GM18907 (cell line): ENCODE measurements at regions not wholly inside any gene's neighbourhood (a gene's known extent, or its start where the extent isn't known, plus 50 kb on each side); places are given as distances from the start of the nearest gene placed in this dataset.
"Not testable (repeated sequence)": the region's sequence is repeated elsewhere in the genome, so short reads cannot be mapped to it uniquely, and the experiment has no call there.

Experiments used
- ATAC-seq: cut with Tn5 transposase; IDR thresholded peaks from one replicate; pipeline ENCODE4 v1.9.1; 2021; ENCODE audit warnings: mild to moderate bottlenecking, moderate library complexity; ENCODE audit not compliant: unreplicated experiment

DNA sequence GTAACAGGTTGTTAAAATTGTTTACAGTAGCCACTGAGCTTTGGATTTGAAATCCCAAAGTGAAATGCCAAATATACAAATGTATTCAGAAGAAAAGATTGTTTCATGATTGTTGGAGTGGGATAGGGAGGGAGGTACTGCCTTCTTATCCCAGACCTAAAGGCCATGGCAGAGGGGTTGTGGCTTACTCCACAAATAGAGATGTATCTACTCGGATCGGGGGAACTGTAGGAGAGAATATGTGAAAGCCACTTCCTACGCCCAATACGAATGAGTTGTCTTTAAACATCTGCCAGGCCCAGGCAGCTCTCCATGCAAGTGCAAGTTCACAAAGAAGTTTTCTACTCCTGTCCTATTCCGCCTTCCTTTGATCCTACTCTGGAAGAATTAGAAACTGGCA is 150.2 kb upstream of the PRSS12 start:
- ATAC-seq, result not testable (repeated sequence)

DNA sequence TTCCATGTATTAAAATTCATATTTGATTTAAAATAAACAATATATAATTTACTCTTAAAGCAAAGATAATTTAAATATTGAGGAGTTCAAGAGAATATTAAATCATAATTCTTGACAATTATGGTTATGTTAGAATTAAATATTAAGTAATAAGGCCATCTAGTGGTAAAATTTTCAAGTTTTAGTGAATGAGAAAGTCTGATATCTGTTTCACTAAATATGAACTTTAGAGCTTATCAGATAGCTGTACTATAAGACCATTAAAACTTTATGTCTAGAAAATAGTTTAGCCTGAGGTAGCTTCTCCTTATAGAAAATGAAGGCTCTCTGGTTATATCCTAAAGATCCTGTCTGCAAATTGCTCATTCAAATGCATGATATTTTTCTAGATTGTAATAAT is 152.1 kb upstream of the PRSS12 start:
- not testable (repeated sequence) for ATAC-seq

DNA sequence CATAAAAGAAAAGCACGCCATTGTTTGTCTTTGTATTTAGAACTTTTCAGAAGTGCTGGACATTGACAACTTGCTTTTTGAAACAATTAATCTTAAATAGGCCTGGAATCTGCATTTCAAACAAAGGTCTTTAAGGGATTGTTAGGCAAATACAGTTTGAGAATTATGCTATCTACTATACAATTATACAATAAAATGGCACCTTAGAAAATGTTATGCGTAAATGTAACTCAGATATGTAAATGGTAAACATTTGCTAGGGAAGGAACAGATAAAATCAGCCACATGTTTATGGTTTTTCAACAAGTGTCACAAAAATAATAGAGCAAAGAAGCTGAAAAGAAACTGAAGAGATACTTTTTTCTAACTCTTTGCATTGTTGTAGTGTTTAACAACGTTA is 152.7 kb upstream of the PRSS12 start:
- ATAC-seq, result not testable (repeated sequence)

GRCh38 chr4:118512870-118513269 is 160.1 kb upstream of the PRSS12 start:
- not testable (repeated sequence) for ATAC-seq

DNA sequence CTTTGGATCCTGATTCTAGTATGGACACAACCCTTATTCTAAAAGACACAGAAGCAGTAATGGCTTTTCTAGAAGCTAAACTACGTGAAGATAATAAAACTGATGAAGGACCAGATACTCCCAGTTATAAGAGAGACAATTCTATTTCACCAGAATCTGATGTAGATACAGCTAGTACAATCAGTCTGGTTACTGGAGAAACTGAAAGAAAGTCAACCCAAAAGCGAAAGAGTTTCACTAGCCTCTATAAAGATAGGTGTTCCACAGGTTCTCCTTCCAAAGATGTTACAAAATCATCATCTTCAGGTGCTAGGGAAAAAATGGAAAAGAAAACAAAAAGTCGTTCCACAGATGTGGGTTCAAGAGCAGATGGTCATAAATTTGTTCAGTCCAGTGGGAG is 161.5 kb upstream of the PRSS12 start:
- ATAC-seq, result not testable (repeated sequence)

DNA sequence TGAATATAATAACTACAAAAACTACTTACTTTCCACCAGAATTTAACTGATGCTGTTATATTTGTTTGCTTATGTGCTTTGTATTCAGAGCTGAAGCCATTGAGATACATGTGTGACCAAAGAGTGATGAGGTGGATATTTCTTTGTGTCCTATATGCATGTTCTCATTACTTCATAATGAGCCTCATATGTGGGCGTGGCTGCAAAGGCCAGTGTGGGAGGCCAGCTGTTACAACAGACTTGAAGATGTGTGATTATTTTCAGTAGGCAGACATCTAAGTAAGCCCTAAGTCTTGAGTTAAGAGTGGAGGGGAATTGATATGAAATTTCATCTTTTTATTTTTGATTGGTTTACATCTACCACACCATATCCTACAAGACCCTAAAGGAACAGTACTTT is 163.3 kb upstream of the PRSS12 start:
- not testable (repeated sequence) for ATAC-seq

DNA sequence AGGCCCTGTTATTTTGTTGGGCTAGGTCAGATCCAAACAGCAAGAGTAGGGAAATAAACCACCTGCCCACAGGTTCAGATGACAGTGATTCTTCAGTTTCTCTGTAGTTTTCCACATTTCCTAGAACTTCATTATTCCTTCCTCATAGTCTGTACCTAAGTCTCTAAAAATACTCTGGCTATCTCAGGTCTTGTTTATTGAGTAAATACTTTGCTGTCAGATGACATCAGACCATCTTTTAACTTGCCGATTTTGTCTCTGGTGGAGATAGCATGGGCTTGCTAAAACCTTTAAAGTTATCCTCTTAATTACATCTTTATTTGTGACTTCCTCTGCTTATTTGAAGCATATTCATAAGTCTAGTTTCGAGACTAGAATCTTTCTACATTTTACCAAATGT is 155.1 kb upstream of the METTL14 start:
- not testable (repeated sequence) for ATAC-seq

DNA sequence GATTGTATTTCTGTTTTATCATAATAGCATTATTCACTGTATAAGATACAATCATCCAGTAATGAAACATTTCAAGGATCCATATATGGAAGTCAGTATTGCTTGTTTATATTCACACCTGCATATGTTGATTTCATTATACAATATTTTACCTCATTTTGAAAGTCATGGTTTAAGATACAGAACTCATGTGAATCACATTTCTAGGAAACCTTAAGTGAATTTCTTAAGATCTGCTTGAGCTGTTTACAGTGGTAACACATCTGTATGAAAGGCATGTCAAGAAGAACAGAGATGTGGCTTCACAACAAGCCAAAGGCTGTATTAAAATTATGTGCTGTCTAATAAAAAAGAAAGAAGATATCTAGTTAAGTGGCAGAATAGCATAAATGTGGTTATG is 153.2 kb upstream of the METTL14 start:
- not testable (repeated sequence) for ATAC-seq

DNA sequence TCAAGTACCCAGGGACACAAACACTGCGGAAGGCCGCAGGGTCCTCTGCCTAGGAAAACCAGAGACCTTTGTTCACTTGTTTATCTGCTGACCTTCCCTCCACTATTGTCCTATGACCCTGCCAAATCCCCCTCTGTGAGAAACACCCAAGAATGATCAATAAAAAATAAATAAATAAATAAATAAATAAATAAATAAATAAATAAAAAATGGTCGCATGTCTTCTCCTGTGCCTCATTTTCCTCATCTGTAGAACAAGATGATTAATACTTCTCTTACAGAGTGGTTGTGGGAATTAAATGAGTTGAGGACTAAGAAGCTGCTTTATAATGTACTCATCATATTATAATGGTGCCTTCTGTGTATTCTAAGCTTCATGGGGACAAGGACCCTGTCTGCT is 149.4 kb upstream of the METTL14 start:
- not testable (repeated sequence) for ATAC-seq

DNA sequence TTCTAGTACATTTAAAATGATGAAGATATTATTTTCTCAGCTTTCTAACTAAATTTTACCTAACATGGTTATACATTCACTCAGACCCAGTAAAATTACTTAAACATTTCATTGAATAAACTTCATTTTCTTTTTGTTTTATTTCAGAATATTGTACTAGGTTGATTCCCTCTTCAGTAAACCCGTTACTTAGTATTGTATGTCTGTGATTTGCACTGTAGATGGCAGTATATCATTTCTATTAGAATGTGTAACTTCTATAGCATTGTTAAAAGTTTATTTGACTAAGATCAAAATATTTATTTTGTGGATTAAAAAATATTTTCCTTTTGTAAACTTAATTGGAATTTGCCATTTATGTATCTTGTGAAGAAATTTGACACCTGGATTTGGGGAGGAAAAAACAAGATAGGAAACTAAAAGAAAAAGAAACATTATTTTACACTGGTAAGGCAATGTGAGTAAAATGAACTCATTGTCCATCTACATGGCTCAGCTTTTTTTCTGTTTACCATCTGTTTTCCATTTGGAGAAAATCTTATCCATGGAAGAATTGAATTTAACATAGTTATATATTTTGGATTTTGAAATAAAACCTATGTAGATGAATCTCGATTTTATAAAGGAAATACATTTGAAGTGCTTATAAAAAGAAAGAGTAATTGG is 145.6 kb upstream of the METTL14 start:
- peak; percentile 71 for ATAC-seq

DNA sequence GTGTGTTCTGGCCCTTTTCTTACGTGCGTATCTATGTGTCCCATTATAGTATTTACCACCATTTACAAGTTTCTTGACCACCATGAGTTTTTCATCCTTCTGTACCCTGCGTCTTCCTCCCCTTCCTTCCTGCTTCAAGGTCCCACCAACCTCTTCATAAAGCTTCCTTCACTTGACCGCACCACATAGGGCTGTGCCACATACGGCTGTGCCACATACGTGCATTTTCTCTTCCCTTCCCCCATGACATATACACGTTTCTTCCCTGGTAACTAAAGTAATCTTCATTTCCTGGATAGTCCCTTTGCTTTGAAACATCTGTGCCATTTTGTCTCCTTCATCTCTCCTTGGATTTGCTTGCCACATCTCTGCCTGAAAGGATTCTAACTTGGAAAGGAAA is 128.6 kb upstream of the METTL14 start:
- ATAC-seq, result not testable (repeated sequence)

DNA sequence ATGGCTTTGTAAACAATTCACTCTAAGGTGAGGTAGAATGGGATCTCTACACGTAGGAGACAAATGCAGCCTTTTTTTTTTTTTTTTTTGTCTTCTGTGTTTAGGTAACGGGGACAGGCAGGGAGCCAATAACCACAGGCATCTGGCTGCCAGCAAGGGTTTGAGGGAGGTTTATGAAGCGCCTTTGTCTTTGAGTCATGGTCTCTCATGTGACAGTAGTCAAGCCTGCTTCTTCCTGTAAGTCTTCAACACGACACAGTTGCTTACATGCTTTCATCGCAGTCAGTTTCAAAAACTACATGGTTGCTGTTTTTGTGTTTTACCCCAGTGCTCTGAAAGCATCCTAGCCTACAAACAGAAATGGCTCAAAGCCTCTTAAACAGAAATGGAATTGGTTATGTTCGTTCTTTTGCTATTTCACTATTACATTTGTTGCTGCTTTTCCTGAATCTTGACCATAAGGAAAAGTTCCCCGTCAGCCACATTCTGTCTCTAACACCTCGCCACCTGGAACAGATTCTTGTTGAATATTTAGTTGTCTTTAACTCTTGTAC is 127.8 kb upstream of the METTL14 start:
- no peak for ATAC-seq

GRCh38 chr4:118558188-118558587 is 127.0 kb upstream of the METTL14 start:
- ATAC-seq, result not testable (repeated sequence)

DNA sequence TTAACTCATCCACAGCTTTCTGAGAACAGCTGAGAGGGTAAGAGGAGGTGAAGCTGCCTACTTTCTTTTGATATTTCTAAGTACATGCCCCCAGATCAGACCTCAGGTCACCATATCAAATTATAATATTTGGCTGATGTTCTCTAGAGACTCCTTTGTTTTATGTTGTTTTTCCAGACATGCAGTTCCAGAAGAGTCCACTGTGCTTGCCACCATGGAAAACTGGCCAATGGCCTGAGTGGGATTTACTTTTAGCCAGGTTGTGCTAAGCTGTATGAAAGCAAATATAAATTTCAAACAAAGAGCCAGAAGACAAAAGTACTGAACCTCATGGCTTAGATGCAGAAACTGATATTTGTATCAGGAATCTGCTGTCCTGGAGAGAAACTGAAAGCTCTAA is 123.6 kb upstream of the METTL14 start:
- ATAC-seq, result not testable (repeated sequence)

DNA sequence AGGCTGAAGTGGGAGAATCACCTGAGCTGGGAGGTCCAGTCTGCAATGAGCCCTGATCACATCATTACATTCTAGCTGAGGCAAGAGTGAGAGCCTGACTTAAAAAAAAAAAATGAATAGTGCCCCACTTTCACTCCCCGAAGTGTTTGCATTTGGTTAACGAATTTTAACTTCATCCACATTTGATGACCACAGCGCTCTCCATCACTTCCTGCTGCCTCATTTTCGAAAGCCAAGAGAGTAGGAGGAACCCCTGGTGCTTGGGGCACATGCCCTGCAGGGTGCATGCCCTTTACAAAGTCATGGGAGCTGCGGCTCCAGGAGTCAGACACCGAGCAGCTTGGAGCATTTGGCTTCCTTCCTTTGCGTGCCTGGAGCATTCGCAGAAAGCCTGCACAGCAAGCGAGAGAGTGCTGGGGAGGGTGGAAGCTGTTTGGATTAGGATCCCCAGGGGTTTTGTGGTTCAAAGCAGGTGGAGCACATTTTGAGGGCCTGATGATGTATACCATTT is 119.1 kb upstream of the METTL14 start:
- ATAC-seq, result peak; percentile 87

DNA sequence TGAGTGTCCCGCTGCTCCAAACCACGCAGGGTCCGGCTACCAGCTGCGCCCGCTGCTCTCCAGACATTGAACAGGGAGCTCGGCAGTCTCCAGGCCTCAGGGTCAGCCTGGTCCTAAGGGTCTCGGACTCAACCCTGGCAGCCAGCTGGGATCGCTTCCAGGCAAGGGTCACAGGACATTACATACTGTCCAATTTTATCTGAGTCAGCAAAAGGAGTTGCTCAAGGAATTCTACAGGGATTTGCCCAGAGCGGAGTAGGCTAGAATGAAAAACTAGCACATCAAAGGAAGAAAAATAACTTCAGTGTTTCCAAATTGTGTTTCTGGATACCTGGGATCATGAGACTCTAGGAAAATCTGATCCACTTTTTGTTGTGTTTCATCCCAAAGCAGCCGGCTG is 112.2 kb upstream of the METTL14 start:
- not testable (repeated sequence) for ATAC-seq

- not testable (repeated sequence) for ATAC-seq
These were observed 110.8 kb upstream of the METTL14 start for GRCh38 chr4:118574251-118574913.

GRCh38 chr4:118575057-118575456 is 110.1 kb upstream of the METTL14 start:
- ATAC-seq, result not testable (repeated sequence)

GRCh38 chr4:118575726-118576125 is 109.5 kb upstream of the METTL14 start:
- not testable (repeated sequence) for ATAC-seq

DNA sequence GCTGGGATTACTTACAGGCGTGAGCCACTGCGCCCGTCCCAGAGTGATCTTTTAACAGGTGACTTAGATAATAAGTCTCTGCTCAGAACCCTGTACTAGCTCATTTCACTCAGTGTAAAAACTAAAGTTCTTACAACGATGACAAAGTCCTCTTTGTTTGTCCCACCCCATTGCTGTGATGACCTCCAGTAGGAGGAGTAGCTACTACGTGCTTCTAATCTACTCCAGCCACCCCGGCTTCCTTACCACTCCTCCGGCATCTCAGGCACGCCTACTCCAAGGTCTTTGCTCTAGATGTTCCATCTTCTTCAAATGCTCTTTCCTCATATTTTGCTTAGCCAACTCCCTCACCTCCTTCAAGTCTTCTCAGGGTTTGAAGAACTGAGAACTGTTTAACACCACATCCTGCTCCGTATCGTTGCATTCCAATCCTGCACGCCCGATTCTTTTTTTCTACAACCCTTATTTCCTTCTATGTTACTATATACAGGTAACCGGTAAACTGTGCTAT is 108.4 kb upstream of the METTL14 start:
- ATAC-seq, result not testable (repeated sequence)

GRCh38 chr4:118585015-118585414 is 100.2 kb upstream of the METTL14 start:
- no peak for ATAC-seq

DNA sequence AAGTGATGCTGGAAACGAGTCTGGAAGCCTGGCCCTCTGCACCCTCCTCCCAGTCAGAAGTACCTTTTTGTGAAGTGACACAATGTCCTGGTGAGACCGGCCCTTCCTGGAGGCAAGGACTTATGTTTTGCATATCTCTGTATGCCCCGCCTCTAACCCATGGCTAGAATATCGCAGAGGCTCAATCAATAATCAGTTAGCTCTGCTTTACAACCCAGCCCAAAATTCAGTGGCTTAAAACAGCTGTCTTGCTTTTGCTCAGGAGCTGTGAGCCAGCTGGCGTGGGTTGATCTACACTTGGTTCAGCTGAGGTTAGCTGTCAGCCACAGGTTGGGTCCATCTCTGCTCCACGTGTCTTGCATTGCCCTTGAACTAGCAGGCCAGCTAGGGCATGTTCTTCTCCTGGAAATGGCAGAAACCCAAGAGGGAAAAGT is 98.8 kb upstream of the METTL14 start:
- no peak for ATAC-seq
